C4-2B (cell line): ENCODE measurements at regions not wholly inside any gene's neighbourhood (a gene's known extent, or its start where the extent isn't known, plus 50 kb on each side); places are given as distances from the start of the nearest gene placed in this dataset.

Experiments used
- CTCF ChIP-seq: fragments of 450-650 bp; conservative IDR thresholded peaks from 2 replicates; pipeline ENCODE4 v1.5.1; 2017; ENCODE audit warnings: mild to moderate bottlenecking
- ZFX ChIP-seq: fragments of 450-650 bp; IDR thresholded peaks from 2 replicates; pipeline ENCODE4 v1.6.1; 2017

- TF ChIP-seq CTCF (no peak), ZFX (no peak)
Observed at GRCh38 chr5:15074651-15075050, 203.1 kb upstream of the ANKH start.
